ENCODE measurements at regions not wholly inside any gene's neighbourhood (a gene's known extent, or its start where the extent isn't known, plus 50 kb on each side); places are given as distances from the start of the nearest gene placed in this dataset.
"Not testable (repeated sequence)": the region's sequence is repeated elsewhere in the genome, so short reads cannot be mapped to it uniquely, and the experiment has no call there.

DNA sequence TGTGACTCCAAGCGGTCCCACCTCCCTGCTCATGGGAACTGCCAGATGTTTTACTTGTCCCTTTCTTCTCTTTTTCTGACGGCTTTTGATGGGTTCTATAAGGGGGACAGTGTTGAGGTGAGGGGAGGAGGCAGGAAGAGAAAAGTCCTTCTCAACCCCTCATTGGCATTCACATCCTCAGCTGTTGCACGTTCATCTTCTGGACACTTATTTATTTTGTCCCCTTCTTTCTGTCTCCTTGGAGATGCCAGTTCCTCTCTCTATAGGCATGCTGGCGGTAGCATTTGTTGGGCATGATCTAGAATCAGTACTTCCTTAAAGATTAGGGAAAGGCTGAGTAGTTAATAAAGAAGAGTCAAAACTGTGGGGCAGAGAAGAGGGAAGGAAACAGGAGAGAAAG lies 99.0 kb upstream of the KLHL14 start:
- DNase-seq (ENCODE audit: low read depth) = no peak
- TF ChIP-seq, protein P1, sequence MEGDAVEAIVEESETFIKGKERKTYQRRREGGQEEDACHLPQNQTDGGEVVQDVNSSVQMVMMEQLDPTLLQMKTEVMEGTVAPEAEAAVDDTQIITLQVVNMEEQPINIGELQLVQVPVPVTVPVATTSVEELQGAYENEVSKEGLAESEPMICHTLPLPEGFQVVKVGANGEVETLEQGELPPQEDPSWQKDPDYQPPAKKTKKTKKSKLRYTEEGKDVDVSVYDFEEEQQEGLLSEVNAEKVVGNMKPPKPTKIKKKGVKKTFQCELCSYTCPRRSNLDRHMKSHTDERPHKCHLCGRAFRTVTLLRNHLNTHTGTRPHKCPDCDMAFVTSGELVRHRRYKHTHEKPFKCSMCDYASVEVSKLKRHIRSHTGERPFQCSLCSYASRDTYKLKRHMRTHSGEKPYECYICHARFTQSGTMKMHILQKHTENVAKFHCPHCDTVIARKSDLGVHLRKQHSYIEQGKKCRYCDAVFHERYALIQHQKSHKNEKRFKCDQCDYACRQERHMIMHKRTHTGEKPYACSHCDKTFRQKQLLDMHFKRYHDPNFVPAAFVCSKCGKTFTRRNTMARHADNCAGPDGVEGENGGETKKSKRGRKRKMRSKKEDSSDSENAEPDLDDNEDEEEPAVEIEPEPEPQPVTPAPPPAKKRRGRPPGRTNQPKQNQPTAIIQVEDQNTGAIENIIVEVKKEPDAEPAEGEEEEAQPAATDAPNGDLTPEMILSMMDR (IDR thresholded peaks at IDR 0.05; ENCODE audit: insufficient read depth, low read length, severe bottlenecking) = no peak
- peaks cover 2% of the 10 kb centered on the region for H3K27me3 ChIP-seq (ENCODE audit: control insufficient read depth, insufficient read depth, low read length)
- no peak overlapping the region for H3K4me3 ChIP-seq (ENCODE audit: low read depth, low read length)
- H3K36me3 ChIP-seq (ENCODE audit: control insufficient read depth, insufficient read depth, low read length) = no peaks in the 10 kb centered on the region
- no peak for FAIRE-seq

DNA sequence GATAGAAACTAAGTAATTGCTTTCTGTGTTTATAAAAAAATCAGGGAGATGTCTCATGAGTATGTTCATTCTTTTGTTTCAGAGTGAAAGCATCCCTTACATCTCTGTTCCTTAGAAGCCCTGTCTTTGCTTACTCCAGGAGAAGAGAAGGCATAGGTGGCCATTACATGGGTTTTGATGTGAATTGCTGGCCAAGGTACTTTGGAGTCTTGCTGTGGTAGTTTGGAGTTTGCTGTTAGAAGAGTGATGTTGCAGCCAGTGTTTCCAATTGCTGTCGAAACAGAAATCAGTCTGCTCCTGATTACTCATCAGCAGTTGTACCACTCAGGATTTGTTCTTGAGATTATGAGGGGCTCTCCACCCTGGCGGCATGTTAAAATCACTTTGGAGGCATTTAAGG lies 97.8 kb upstream of the KLHL14 start:
- Histone ChIP-seq H3K36me3 (ENCODE audit: control insufficient read depth, insufficient read depth, low read length) (no peaks in the 10 kb centered on the region), H3K4me3 (ENCODE audit: low read depth, low read length) (no peak overlapping the region), H3K27me3 (ENCODE audit: control insufficient read depth, insufficient read depth, low read length) (peaks cover 2% of the 10 kb centered on the region)
- DNase-seq (ENCODE audit: low read depth) (no peak), FAIRE-seq (no peak)
- TF ChIP-seq, protein P1 (IDR thresholded peaks at IDR 0.05; ENCODE audit: insufficient read depth, low read length, severe bottlenecking) = no peak

DNA sequence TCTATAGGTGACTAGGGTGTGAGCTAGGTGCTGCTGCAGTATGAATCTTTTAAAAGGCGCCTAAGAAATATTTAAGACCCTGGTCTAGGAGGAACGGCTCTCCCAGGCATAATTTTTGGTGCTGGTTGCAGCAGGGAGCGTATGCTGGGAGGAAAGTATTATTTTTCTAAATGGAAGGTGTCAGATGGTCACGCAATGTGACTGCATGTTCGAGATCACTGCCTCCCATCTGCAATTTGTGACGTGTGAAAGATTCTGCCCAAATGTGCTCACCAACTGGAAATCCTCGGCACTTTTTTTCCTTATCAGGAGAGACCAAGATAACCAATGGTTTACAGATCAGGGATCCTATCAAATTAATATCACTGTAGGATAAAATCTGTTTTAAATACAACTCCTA lies 95.6 kb upstream of the KLHL14 start:
- Histone ChIP-seq H3K4me3 (ENCODE audit: low read depth, low read length) (no peak overlapping the region), H3K36me3 (ENCODE audit: control insufficient read depth, insufficient read depth, low read length) (no peaks in the 10 kb centered on the region), H3K27me3 (ENCODE audit: control insufficient read depth, insufficient read depth, low read length) (peaks cover 2% of the 10 kb centered on the region)
- FAIRE-seq = no peak
- TF ChIP-seq, protein P1 (IDR thresholded peaks at IDR 0.05; ENCODE audit: insufficient read depth, low read length, severe bottlenecking) = no peak
- no peak for DNase-seq (ENCODE audit: low read depth)

DNA sequence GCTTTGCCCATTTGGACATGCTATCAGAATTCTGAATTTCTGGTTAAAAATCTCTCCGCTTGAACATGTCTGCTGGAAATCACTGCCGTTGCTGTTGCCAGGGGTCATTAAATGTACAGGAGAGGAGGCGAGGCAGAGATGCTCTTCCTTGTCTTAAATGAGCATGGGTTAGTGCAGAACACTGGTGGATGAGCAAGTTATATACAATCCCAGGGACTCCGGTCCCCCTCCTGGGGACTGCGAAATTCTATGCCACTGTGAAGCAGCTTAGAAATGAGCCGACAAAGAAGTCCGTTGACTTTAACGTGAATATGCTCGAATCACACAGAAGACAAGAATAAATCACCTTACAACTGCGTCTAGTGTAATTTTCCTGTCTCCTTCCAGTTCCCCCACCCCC lies 95.1 kb upstream of the KLHL14 start:
- no peak overlapping the region for H3K4me3 ChIP-seq (ENCODE audit: low read depth, low read length)
- peaks cover 2% of the 10 kb centered on the region for H3K27me3 ChIP-seq (ENCODE audit: control insufficient read depth, insufficient read depth, low read length)
- no peaks in the 10 kb centered on the region for H3K36me3 ChIP-seq (ENCODE audit: control insufficient read depth, insufficient read depth, low read length)
- FAIRE-seq (no peak), DNase-seq (ENCODE audit: low read depth) (no peak)
- TF ChIP-seq, protein P1 (IDR thresholded peaks at IDR 0.05; ENCODE audit: insufficient read depth, low read length, severe bottlenecking) = no peak

DNA sequence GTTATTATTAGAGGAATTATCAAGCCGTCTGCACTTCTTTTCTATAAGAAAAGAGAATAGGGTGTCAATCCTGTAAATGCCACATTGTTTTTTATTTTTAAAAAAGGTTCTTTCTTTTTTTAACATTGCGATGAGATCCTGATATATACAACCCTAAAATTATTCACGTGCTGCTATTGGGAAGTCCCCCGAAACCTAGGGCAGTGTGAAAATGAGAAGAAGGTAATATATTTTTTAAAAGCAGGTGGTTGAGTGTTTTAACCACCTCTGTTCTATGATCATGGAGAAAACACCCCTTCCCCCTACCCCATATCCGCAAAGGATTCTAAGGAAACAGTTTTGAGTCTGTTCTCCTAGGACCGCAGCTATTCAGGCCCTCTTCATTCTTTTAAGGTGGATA lies 94.5 kb upstream of the KLHL14 start:
- peaks cover 2% of the 10 kb centered on the region for H3K27me3 ChIP-seq (ENCODE audit: control insufficient read depth, insufficient read depth, low read length)
- H3K36me3 ChIP-seq (ENCODE audit: control insufficient read depth, insufficient read depth, low read length) = no peaks in the 10 kb centered on the region
- FAIRE-seq = no peak
- TF ChIP-seq, protein P1 (IDR thresholded peaks at IDR 0.05; ENCODE audit: insufficient read depth, low read length, severe bottlenecking) = no peak
- H3K4me3 ChIP-seq (ENCODE audit: low read depth, low read length) = no peak overlapping the region
- DNase-seq (ENCODE audit: low read depth) = no peak

DNA sequence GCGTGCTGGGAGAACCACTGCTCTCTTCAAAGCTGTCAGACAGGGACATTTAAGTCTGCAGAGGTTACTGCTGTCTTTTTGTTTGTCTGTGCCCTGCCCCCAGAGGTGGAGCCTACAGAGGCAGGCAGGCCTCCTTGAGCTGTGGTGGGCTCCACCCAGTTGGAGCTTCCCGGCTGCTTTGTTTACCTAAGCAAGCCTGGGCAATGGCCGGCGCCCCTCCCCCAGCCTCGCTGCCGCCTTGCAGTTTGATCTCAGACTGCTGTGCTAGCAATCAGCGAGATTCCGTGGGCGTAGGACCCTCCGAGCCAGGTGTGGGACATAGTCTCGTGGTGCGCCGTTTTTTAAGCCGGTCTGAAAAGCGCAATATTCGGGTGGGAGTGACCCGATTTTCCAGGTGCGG lies 89.2 kb upstream of the KLHL14 start:
- not testable (repeated sequence) for H3K4me3 ChIP-seq (ENCODE audit: low read depth, low read length); FAIRE-seq; H3K27me3 ChIP-seq (ENCODE audit: control insufficient read depth, insufficient read depth, low read length); H3K36me3 ChIP-seq (ENCODE audit: control insufficient read depth, insufficient read depth, low read length); DNase-seq (ENCODE audit: low read depth)
